Kidney (tissue), 13 donors: ENCODE measurements at regions not wholly inside any gene's neighbourhood (a gene's known extent, or its start where the extent isn't known, plus 50 kb on each side); places are given as distances from the start of the nearest gene placed in this dataset.

ENCODE experiments used
- DNase-seq, 5 donors: peaks; one replicate each; pipeline ENCODE4 v3.0.0-alpha.2; 2013 to 2020
- FAIRE-seq: peaks from 2 replicates; lab custom pipeline; 2012; peaks lifted over from hg19 to GRCh38; lab: Jason Lieb, UNC
- H3K27ac ChIP-seq, 2 donors: one replicate each; pipeline ENCODE4 v1.7.0; 2013; ENCODE audit warnings: low read depth in 2 of 2, low read length in 2 of 2, inconsistent platforms in 1 of 2
- H3K27me3 ChIP-seq: one replicate; pipeline ENCODE4 v1.7.1; 2013; ENCODE audit warnings: low read length, inconsistent platforms; ENCODE audit not compliant: control insufficient read depth, insufficient read depth
- H3K36me3 ChIP-seq, 3 donors: one replicate each; pipeline versions ENCODE4 v1.7.0 to v1.7.1; 2013; ENCODE audit warnings: low read length in 3 of 3, control low read depth in 1 of 3, inconsistent platforms in 1 of 3; ENCODE audit not compliant: insufficient read depth in 3 of 3, control insufficient read depth in 2 of 3
- H3K4me1 ChIP-seq, 3 donors: one replicate each; pipeline versions ENCODE4 v1.7.0 to v1.7.1; 2013; ENCODE audit warnings: low read length in 3 of 3, inconsistent platforms in 1 of 3, low read depth in 1 of 3; ENCODE audit not compliant: control insufficient read depth in 2 of 3, insufficient read depth in 2 of 3
- H3K4me3 ChIP-seq, 3 donors: one replicate each; pipeline versions ENCODE4 v1.7.0 to v1.8.1; 2013; ENCODE audit warnings: low read length in 3 of 3, control low read depth in 1 of 3, inconsistent platforms in 1 of 3
- H3K9ac ChIP-seq, 3 donors: one replicate each; pipeline versions ENCODE4 v1.7.0 to v1.7.1; 2013; ENCODE audit warnings: low read length in 3 of 3, control low read depth in 1 of 3, inconsistent platforms in 1 of 3
- H3K9me3 ChIP-seq, 3 donors: one replicate each; pipeline versions ENCODE4 v1.7.0 to v1.7.1; 2013; ENCODE audit warnings: low read length in 3 of 3, control low read depth in 1 of 3, inconsistent platforms in 1 of 3; ENCODE audit not compliant: control insufficient read depth in 2 of 3, insufficient read depth in 1 of 3
- CTCF ChIP-seq: IDR thresholded peaks from 3 replicates; pipeline ENCODE4 v1.5.1; 2012; ENCODE audit warnings: mild to moderate bottlenecking, moderate library complexity, borderline replicate concordance; ENCODE audit not compliant: insufficient read depth; ENCODE audit errors: extremely low read depth
- intact Hi-C: fragments of 100-400 bp; cut with DNase I; formaldehyde crosslinking; loops from one replicate; pipeline ENCODE4 v1.11.1; 2022
- donor health status: control.
- donor health status: control.
- donor health status: control.
- donor health status: control.
- donor health status: control.
- donor health status: DM: yes; HTN: yes; CAD: no.
- donor health status: Normal renal cell carcinoma (clear cell type).

GRCh38 chr2:6493669-6494068 is 372.0 kb downstream of the CMPK2 start:
- intact Hi-C loops, result no loop called here
- no peak for FAIRE-seq

GRCh38 chr2:6495466-6495865 is 370.2 kb downstream of the CMPK2 start:
- no peak overlapping the region for H3K4me3 ChIP-seq
- H3K27ac ChIP-seq, result no peak overlapping the region
- H3K9me3 ChIP-seq, result no peaks in the 10 kb centered on the region
- H3K27me3 ChIP-seq, result no peaks in the 10 kb centered on the region
- no peak for FAIRE-seq
- DNase-seq, result no peak
- intact Hi-C loops, result no loop called here
- no peak for TF ChIP-seq CTCF
- no peak overlapping the region for H3K9ac ChIP-seq
- H3K36me3 ChIP-seq, result no peaks in the 10 kb centered on the region
- H3K4me1 ChIP-seq, result no peaks in the 10 kb centered on the region

More at GRCh38 chr2:6493669-6494068, 372.0 kb downstream of the CMPK2 start:
- Histone ChIP-seq H3K36me3 (no peaks in the 10 kb centered on the region), H3K9me3 (no peaks in the 10 kb centered on the region), H3K4me1 (no peaks in the 10 kb centered on the region), H3K27ac (no peak overlapping the region), H3K9ac (no peak overlapping the region), H3K4me3 (no peak overlapping the region), H3K27me3 (no peaks in the 10 kb centered on the region)
- DNase-seq, result no peak
- no peak for TF ChIP-seq CTCF

- no peak overlapping the region for H3K27ac ChIP-seq
- DNase-seq, result no peak
- intact Hi-C loops, result no loop called here
- FAIRE-seq, result no peak
- H3K4me3 ChIP-seq, result no peak overlapping the region
- TF ChIP-seq CTCF, result no peak
- H3K9me3 ChIP-seq, result no peaks in the 10 kb centered on the region
- H3K27me3 ChIP-seq, result no peaks in the 10 kb centered on the region
- no peak overlapping the region for H3K9ac ChIP-seq
- no peaks in the 10 kb centered on the region for H3K36me3 ChIP-seq
- no peaks in the 10 kb centered on the region for H3K4me1 ChIP-seq
Observed at GRCh38 chr2:6496376-6496775, 369.3 kb downstream of the CMPK2 start.

GRCh38 chr2:6497048-6497447 is 368.7 kb downstream of the CMPK2 start:
- intact Hi-C loops, result no loop called here
- no peak for TF ChIP-seq CTCF
- no peak overlapping the region for H3K4me3 ChIP-seq
- FAIRE-seq (no peak), DNase-seq (no peak)
- H3K4me1 ChIP-seq, result no peaks in the 10 kb centered on the region
- H3K9me3 ChIP-seq, result no peaks in the 10 kb centered on the region
- no peak overlapping the region for H3K9ac ChIP-seq
- H3K27me3 ChIP-seq, result no peaks in the 10 kb centered on the region
- no peak overlapping the region for H3K27ac ChIP-seq
- H3K36me3 ChIP-seq, result no peaks in the 10 kb centered on the region
